ENCODE measurements at regions not wholly inside any gene's neighbourhood (a gene's known extent, or its start where the extent isn't known, plus 50 kb on each side); places are given as distances from the start of the nearest gene placed in this dataset.

- TF ChIP-seq POLR2A (IDR thresholded peaks at IDR 0.05) = no peak
- no peak for TF ChIP-seq CTCF (IDR thresholded peaks at IDR 0.05)
Observed at GRCh38 chr3:13160619-13161018, 87.4 kb upstream of the IQSEC1 start.

Measured in right lobe of liver (tissue), 4 donors.